ENCODE measurements at regions not wholly inside any gene's neighbourhood (a gene's known extent, or its start where the extent isn't known, plus 50 kb on each side); places are given as distances from the start of the nearest gene placed in this dataset.

- TF ChIP-seq CTCF (IDR thresholded peaks at IDR 0.05; ENCODE audit: low read length) (no peak), EZH2 (IDR thresholded peaks at IDR 0.05; ENCODE audit: borderline replicate concordance, low read length) (no peak)
These were observed 98.9 kb upstream of the SLC6A6 start for GRCh38 chr3:14303336-14304100.
